ENCODE measurements at regions not wholly inside any gene's neighbourhood (a gene's known extent, or its start where the extent isn't known, plus 50 kb on each side); places are given as distances from the start of the nearest gene placed in this dataset.

GRCh38 chr1:99361406-99361805 is 97.1 kb downstream of the PLPPR4 start:
- Histone ChIP-seq H2AFZ (no peak overlapping the region), H3K9me3 (ENCODE audit: low read depth) (no peaks in the 10 kb centered on the region), H3K4me1 (ENCODE audit: insufficient read depth) (no peaks in the 10 kb centered on the region), H3K9me2 (ENCODE audit: insufficient read depth) (no peaks in the 10 kb centered on the region), H3F3A (ENCODE audit: insufficient read depth) (no peaks in the 10 kb centered on the region), H4K20me1 (ENCODE audit: insufficient read depth) (no peaks in the 10 kb centered on the region), H3K9ac (no peak overlapping the region), H3K36me3 (ENCODE audit: low read depth) (no peaks in the 10 kb centered on the region), H3K4me2 (ENCODE audit: unreplicated experiment) (no peak overlapping the region), H3K27me3 (replicated peaks; ENCODE audit: insufficient read depth) (peaks cover under 1% of the 10 kb centered on the region; the same call in 1 of the 2 replicates), H3K4me3 (no peak overlapping the region), H3K79me2 (ENCODE audit: insufficient read depth) (no peaks in the 10 kb centered on the region), H3K27ac (no peak overlapping the region)
- DNase-seq, result no peak
- 0 to 4% methylated on average over 2 of the region's 2 CpGs for WGBS, 2 experiments (ENCODE audit: low coverage in 1 of 2, low lambda C conversion rate in 2 of 2, missing lambda C conversion rate in 2 of 2)
- in situ Hi-C loops (cut with MboI), result no loop called here
- TF ChIP-seq EZH2phosphoT487 (IDR thresholded peaks at IDR 0.05; ENCODE audit: insufficient read depth, low read depth) (no peak), EZH2 (IDR thresholded peaks at IDR 0.05; ENCODE audit: insufficient read depth, poor library complexity, severe bottlenecking) (no peak)

GRCh38 chr1:99363531-99363930 is 99.2 kb downstream of the PLPPR4 start:
- Histone ChIP-seq H3K79me2 (ENCODE audit: insufficient read depth) (no peaks in the 10 kb centered on the region), H3K4me3 (no peak overlapping the region), H4K20me1 (ENCODE audit: insufficient read depth) (no peaks in the 10 kb centered on the region), H3F3A (ENCODE audit: insufficient read depth) (no peaks in the 10 kb centered on the region), H3K27me3 (replicated peaks; ENCODE audit: insufficient read depth) (peaks cover 5% of the 10 kb centered on the region; the same call in 1 of the 2 replicates), H3K4me2 (ENCODE audit: unreplicated experiment) (no peak overlapping the region), H2AFZ (no peak overlapping the region), H3K9me3 (ENCODE audit: low read depth) (no peaks in the 10 kb centered on the region), H3K9me2 (ENCODE audit: insufficient read depth) (no peaks in the 10 kb centered on the region), H3K36me3 (ENCODE audit: low read depth) (no peaks in the 10 kb centered on the region), H3K27ac (no peak overlapping the region), H3K4me1 (ENCODE audit: insufficient read depth) (no peaks in the 10 kb centered on the region), H3K9ac (no peak overlapping the region)
- in situ Hi-C loops (cut with MboI), result no loop called here
- TF ChIP-seq EZH2phosphoT487 (IDR thresholded peaks at IDR 0.05; ENCODE audit: insufficient read depth, low read depth) (no peak), EZH2 (IDR thresholded peaks at IDR 0.05; ENCODE audit: insufficient read depth, poor library complexity, severe bottlenecking) (no peak)
- no peak for DNase-seq
- WGBS, 2 experiments (ENCODE audit: low coverage in 1 of 2, low lambda C conversion rate in 2 of 2, missing lambda C conversion rate in 2 of 2), result 36 to 37% methylated on average over 2 of the region's 2 CpGs

DNA sequence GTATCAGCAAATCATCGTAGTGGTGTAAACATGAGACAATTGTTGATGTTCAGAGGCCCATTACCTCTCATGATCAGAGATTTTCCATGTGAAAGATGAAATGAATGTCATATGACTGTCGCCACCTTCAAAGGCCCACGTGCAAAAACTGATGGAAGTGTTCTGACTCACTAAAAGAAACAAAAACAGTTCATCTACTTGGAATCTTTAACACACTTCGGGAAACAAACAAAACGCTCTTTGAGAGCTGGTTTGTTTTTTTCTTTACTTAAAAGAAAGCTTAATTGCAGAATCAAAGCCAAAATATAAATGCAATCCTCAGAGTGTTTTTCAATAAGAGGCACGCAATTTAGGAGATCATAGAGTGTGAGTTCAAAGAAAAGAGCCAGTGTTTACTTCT is 100.8 kb downstream of the PLPPR4 start:
- no peak for DNase-seq
- H3K4me2 ChIP-seq (ENCODE audit: unreplicated experiment), result no peak overlapping the region
- H3K4me1 ChIP-seq (ENCODE audit: insufficient read depth), result no peaks in the 10 kb centered on the region
- H3K36me3 ChIP-seq (ENCODE audit: low read depth), result no peaks in the 10 kb centered on the region
- peaks cover 5% of the 10 kb centered on the region; the same call in 1 of the 2 replicates for H3K27me3 ChIP-seq (replicated peaks; ENCODE audit: insufficient read depth)
- no peak overlapping the region for H3K27ac ChIP-seq
- no peaks in the 10 kb centered on the region for H3K9me3 ChIP-seq (ENCODE audit: low read depth)
- TF ChIP-seq EZH2phosphoT487 (IDR thresholded peaks at IDR 0.05; ENCODE audit: insufficient read depth, low read depth), result no peak
- no peak for TF ChIP-seq EZH2 (IDR thresholded peaks at IDR 0.05; ENCODE audit: insufficient read depth, poor library complexity, severe bottlenecking)
- in situ Hi-C loops (cut with MboI), result no loop called here
- WGBS, 2 experiments (ENCODE audit: low coverage in 1 of 2, low lambda C conversion rate in 2 of 2, missing lambda C conversion rate in 2 of 2), result 36 to 38% methylated on average over 6 of the region's 6 CpGs
- H4K20me1 ChIP-seq (ENCODE audit: insufficient read depth), result no peaks in the 10 kb centered on the region
- no peak overlapping the region for H3K9ac ChIP-seq
- no peak overlapping the region for H3K4me3 ChIP-seq
- H2AFZ ChIP-seq, result no peak overlapping the region
- no peaks in the 10 kb centered on the region for H3K9me2 ChIP-seq (ENCODE audit: insufficient read depth)
- H3F3A ChIP-seq (ENCODE audit: insufficient read depth), result no peaks in the 10 kb centered on the region
- no peaks in the 10 kb centered on the region for H3K79me2 ChIP-seq (ENCODE audit: insufficient read depth)

- Histone ChIP-seq H3K36me3 (ENCODE audit: low read depth) (no peaks in the 10 kb centered on the region), H3K27me3 (replicated peaks; ENCODE audit: insufficient read depth) (peaks cover 5% of the 10 kb centered on the region; the same call in 1 of the 2 replicates), H3K27ac (no peak overlapping the region), H3K4me2 (ENCODE audit: unreplicated experiment) (no peak overlapping the region), H3K79me2 (ENCODE audit: insufficient read depth) (no peaks in the 10 kb centered on the region), H4K20me1 (ENCODE audit: insufficient read depth) (no peaks in the 10 kb centered on the region), H2AFZ (no peak overlapping the region), H3F3A (ENCODE audit: insufficient read depth) (no peaks in the 10 kb centered on the region), H3K9me3 (ENCODE audit: low read depth) (no peaks in the 10 kb centered on the region), H3K9me2 (ENCODE audit: insufficient read depth) (no peaks in the 10 kb centered on the region), H3K9ac (no peak overlapping the region), H3K4me1 (ENCODE audit: insufficient read depth) (no peaks in the 10 kb centered on the region), H3K4me3 (no peak overlapping the region)
- no peak for DNase-seq
- in situ Hi-C loops (cut with MboI), result no loop called here
- 40 to 64% methylated on average over 1 of the region's 1 CpG for WGBS, 2 experiments (ENCODE audit: low coverage in 1 of 2, low lambda C conversion rate in 2 of 2, missing lambda C conversion rate in 2 of 2)
- no peak for TF ChIP-seq EZH2phosphoT487 (IDR thresholded peaks at IDR 0.05; ENCODE audit: insufficient read depth, low read depth)
- no peak for TF ChIP-seq EZH2 (IDR thresholded peaks at IDR 0.05; ENCODE audit: insufficient read depth, poor library complexity, severe bottlenecking)
Measured at GRCh38 chr1:99365545-99365944, 101.3 kb downstream of the PLPPR4 start.

- H3K4me2 ChIP-seq (ENCODE audit: unreplicated experiment), result no peak overlapping the region
- peaks cover 5% of the 10 kb centered on the region; the same call in 1 of the 2 replicates for H3K27me3 ChIP-seq (replicated peaks; ENCODE audit: insufficient read depth)
- H3K27ac ChIP-seq, result no peak overlapping the region
- in situ Hi-C loops (cut with MboI), result no loop called here
- no peaks in the 10 kb centered on the region for H3K79me2 ChIP-seq (ENCODE audit: insufficient read depth)
- no peaks in the 10 kb centered on the region for H3F3A ChIP-seq (ENCODE audit: insufficient read depth)
- H4K20me1 ChIP-seq (ENCODE audit: insufficient read depth), result no peaks in the 10 kb centered on the region
- H3K9me3 ChIP-seq (ENCODE audit: low read depth), result peaks cover 3% of the 10 kb centered on the region
- H3K4me3 ChIP-seq, result no peak overlapping the region
- 8 to 16% methylated on average over 2 of the region's 2 CpGs for WGBS, 2 experiments (ENCODE audit: low coverage in 1 of 2, low lambda C conversion rate in 2 of 2, missing lambda C conversion rate in 2 of 2)
- no peak overlapping the region for H3K9ac ChIP-seq
- no peak overlapping the region for H2AFZ ChIP-seq
- no peak for DNase-seq
- H3K4me1 ChIP-seq (ENCODE audit: insufficient read depth), result no peaks in the 10 kb centered on the region
- no peaks in the 10 kb centered on the region for H3K36me3 ChIP-seq (ENCODE audit: low read depth)
- TF ChIP-seq EZH2phosphoT487 (IDR thresholded peaks at IDR 0.05; ENCODE audit: insufficient read depth, low read depth), result no peak
- TF ChIP-seq EZH2 (IDR thresholded peaks at IDR 0.05; ENCODE audit: insufficient read depth, poor library complexity, severe bottlenecking), result no peak
- H3K9me2 ChIP-seq (ENCODE audit: insufficient read depth), result no peaks in the 10 kb centered on the region
Measured at GRCh38 chr1:99369154-99369553, 104.9 kb downstream of the PLPPR4 start.

All from GM23248 (cell line).